Progenitor cell of endocrine pancreas (in vitro differentiated cells): ENCODE measurements at regions not wholly inside any gene's neighbourhood (a gene's known extent, or its start where the extent isn't known, plus 50 kb on each side); places are given as distances from the start of the nearest gene placed in this dataset.

ENCODE experiments used
- DNase-seq: peaks from one replicate; pipeline ENCODE4 v3.0.0; 2021; ENCODE audit warnings: low spot score; ENCODE audit not compliant: unreplicated experiment
- H3K27ac Mint-ChIP-seq: 2 replicates; pipeline ENCODE4 v1.8.0; 2021; ENCODE audit warnings: mild to moderate bottlenecking, moderate library complexity, mixed read lengths
- H3K27me3 Mint-ChIP-seq: 2 replicates; pipeline ENCODE4 v1.8.0; 2021; ENCODE audit warnings: mixed read lengths
- H3K36me3 Mint-ChIP-seq: 2 replicates; pipeline ENCODE4 v1.8.0; 2022; ENCODE audit warnings: mixed read lengths; ENCODE audit not compliant: insufficient read depth
- H3K4me1 Mint-ChIP-seq: 2 replicates; pipeline ENCODE4 v1.8.0; 2021; ENCODE audit warnings: low read depth, mixed read lengths
- H3K4me3 Mint-ChIP-seq: 2 replicates; pipeline ENCODE4 v1.8.0; 2021; ENCODE audit warnings: low read depth, mild to moderate bottlenecking, moderate library complexity, mixed read lengths
- H3K9me3 Mint-ChIP-seq: 2 replicates; pipeline ENCODE4 v1.8.0; 2021; ENCODE audit warnings: low read depth, mixed read lengths
- CTCF ChIP-seq: fragments of 200-600 bp; sonication (generic); IDR thresholded peaks from one replicate; pipeline ENCODE4 v1.5.0; 2021; ENCODE audit warnings: antibody characterized with exemption, mild to moderate bottlenecking; ENCODE audit not compliant: unreplicated experiment

GRCh38 chr10:83527934-83528333, 611.4 kb upstream of the GHITM start:
- Mint-ChIP-seq H3K36me3 (peaks cover 3% of the 10 kb centered on the region), H3K27ac (no peak overlapping the region), H3K27me3 (no peaks in the 10 kb centered on the region), H3K4me1 (peaks cover 2% of the 10 kb centered on the region), H3K9me3 (peaks cover 11% of the 10 kb centered on the region), H3K4me3 (no peak overlapping the region)
- no peak for TF ChIP-seq CTCF
- DNase-seq = no peak

DNA sequence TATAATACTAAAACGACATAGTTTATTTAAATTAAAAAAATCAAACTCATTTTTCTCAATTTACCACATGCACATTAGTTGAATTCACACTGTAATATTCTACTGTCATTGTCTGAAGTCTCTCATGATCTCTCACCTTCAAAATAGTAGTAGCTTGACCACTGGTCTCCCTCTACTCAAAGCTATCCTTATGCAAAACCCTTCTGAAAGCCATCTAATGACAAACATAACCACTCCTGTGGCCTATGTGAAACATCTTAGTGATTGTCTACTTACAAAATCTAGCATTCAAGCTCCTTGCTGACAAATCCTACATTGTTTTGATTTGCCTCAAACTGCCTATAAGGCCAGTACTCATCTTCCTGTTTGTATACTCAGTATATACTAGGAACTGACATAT, 606.0 kb upstream of the GHITM start:
- Mint-ChIP-seq H3K27me3 (no peaks in the 10 kb centered on the region), H3K36me3 (peaks cover 1% of the 10 kb centered on the region), H3K27ac (no peak overlapping the region), H3K4me3 (no peak overlapping the region), H3K4me1 (no peaks in the 10 kb centered on the region), H3K9me3 (peaks cover 7% of the 10 kb centered on the region)
- no peak for DNase-seq
- no peak for TF ChIP-seq CTCF

DNA sequence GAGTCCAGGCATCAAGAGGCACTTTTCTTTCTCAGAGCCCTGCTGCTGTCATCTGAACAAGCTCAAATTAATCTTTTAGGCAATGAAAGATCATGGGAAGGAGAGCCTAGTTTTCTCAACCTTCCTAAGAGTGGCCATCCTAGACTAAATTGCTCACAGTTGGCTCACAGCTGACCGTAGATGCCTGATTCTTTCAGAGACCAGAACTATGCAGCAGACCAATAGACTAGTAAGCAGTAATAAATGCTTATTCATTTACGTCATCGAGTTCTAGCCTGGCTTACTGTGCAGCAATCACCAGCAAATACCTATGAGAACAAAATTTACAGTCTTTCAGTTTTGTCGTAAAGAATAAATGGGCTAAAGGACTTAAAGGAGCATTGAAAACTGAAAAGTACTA, 602.9 kb upstream of the GHITM start:
- no peak for TF ChIP-seq CTCF
- Mint-ChIP-seq H3K4me3 (no peak overlapping the region), H3K36me3 (no peaks in the 10 kb centered on the region), H3K9me3 (no peaks in the 10 kb centered on the region), H3K4me1 (peaks cover 8% of the 10 kb centered on the region), H3K27me3 (no peaks in the 10 kb centered on the region), H3K27ac (no peak overlapping the region)
- DNase-seq = no peak

DNA sequence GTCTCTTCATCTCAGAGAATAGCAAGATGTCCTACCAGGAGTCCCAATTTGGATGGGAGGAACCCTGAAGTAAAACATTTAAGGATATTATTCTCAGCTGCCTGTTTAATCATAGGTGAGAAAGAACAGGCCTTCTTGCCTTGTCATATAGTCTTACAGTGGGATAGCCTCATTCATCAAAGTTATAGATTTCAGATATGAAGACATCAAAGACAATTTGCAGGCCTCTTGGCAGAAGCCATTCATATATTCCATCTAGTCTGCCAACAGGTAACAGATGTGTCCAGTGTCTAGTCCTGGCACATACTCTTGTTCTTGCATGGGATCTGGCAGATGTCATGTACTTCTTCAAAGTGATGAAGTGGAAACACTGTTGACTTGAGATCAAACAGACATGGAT, 601.3 kb upstream of the GHITM start:
- Mint-ChIP-seq H3K27me3 (no peaks in the 10 kb centered on the region), H3K4me1 (peaks cover 18% of the 10 kb centered on the region), H3K4me3 (no peak overlapping the region), H3K36me3 (no peaks in the 10 kb centered on the region), H3K9me3 (no peaks in the 10 kb centered on the region), H3K27ac (no peak overlapping the region)
- no peak for DNase-seq
- TF ChIP-seq CTCF = no peak

- no peaks in the 10 kb centered on the region for H3K9me3 Mint-ChIP-seq
- DNase-seq = no peak
- no peak for TF ChIP-seq CTCF
- H3K27me3 Mint-ChIP-seq = no peaks in the 10 kb centered on the region
- peaks cover 30% of the 10 kb centered on the region for H3K4me1 Mint-ChIP-seq
- no peak overlapping the region for H3K27ac Mint-ChIP-seq
- H3K4me3 Mint-ChIP-seq = no peak overlapping the region
- no peaks in the 10 kb centered on the region for H3K36me3 Mint-ChIP-seq
These were observed 599.6 kb upstream of the GHITM start for GRCh38 chr10:83539528-83540308.
